SH-SY5Y (cell line): ENCODE measurements at regions not wholly inside any gene's neighbourhood (a gene's known extent, or its start where the extent isn't known, plus 50 kb on each side); places are given as distances from the start of the nearest gene placed in this dataset.

ENCODE experiments used
- GATA2 ChIP-seq: IDR thresholded peaks from 2 replicates; pipeline ENCODE4 v1.6.1; 2011; ENCODE audit warnings: mild to moderate bottlenecking, low read depth, low read length
- GATA3 ChIP-seq: IDR thresholded peaks from 2 replicates; pipeline ENCODE4 v1.6.1; 2011; ENCODE audit warnings: low read depth, mild to moderate bottlenecking, low read length, moderate library complexity

DNA sequence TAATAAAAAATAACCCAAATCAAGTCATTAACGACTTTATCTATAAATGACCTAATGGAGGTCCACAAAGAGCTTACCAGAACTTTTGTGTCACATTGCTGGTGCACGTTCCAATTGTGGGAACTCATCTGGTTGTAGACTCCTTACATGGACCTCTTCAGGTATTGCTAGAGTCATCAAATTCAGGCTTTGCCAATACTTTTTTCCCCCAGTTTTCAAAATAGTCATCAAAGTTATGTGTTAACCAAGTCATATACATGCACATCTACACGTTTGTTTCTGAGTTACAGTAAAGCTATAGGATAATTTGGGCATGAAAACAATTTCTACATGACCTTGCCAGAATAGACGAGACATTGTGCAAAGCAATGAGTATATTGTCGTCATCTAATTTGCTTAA is 76.2 kb upstream of the ADAMTS18 start:
- no peak for TF ChIP-seq GATA3
- no peak for TF ChIP-seq GATA2
